HG03432 (cell line): ENCODE measurements at regions not wholly inside any gene's neighbourhood (a gene's known extent, or its start where the extent isn't known, plus 50 kb on each side); places are given as distances from the start of the nearest gene placed in this dataset.

ENCODE experiments used
- ATAC-seq: cut with Tn5 transposase; IDR thresholded peaks from one replicate; pipeline ENCODE4 v1.9.1; 2021; ENCODE audit warnings: mild to moderate bottlenecking, moderate library complexity; ENCODE audit not compliant: unreplicated experiment

GRCh38 chr18:78699499-78699898 is 280.1 kb upstream of the SALL3 start:
- no peak for ATAC-seq

GRCh38 chr18:78701771-78702396 is 277.7 kb upstream of the SALL3 start:
- no peak for ATAC-seq

- ATAC-seq, result no peak
Measured at GRCh38 chr18:78703291-78703690, 276.3 kb upstream of the SALL3 start.

GRCh38 chr18:78704971-78705461 is 274.6 kb upstream of the SALL3 start:
- ATAC-seq, result no peak

GRCh38 chr18:78709261-78709809 is 270.3 kb upstream of the SALL3 start:
- no peak for ATAC-seq

- no peak for ATAC-seq
Measured at GRCh38 chr18:78711316-78711715, 268.3 kb upstream of the SALL3 start.

- no peak for ATAC-seq
Measured at GRCh38 chr18:78711971-78712370, 267.6 kb upstream of the SALL3 start.

- no peak for ATAC-seq
Measured at GRCh38 chr18:78713069-78713468, 266.5 kb upstream of the SALL3 start.

GRCh38 chr18:78713726-78714125 is 265.9 kb upstream of the SALL3 start:
- no peak for ATAC-seq

GRCh38 chr18:78716022-78716421 is 263.6 kb upstream of the SALL3 start:
- ATAC-seq, result no peak

- ATAC-seq, result no peak
Measured at GRCh38 chr18:78716581-78716980, 263.0 kb upstream of the SALL3 start.

- no peak for ATAC-seq
Measured at GRCh38 chr18:78717051-78717765, 262.4 kb upstream of the SALL3 start.

GRCh38 chr18:78717766-78718150 is 261.9 kb upstream of the SALL3 start:
- no peak for ATAC-seq

GRCh38 chr18:78719821-78720220 is 259.8 kb upstream of the SALL3 start:
- ATAC-seq, result no peak

- no peak for ATAC-seq
Measured at GRCh38 chr18:78720456-78721237, 259.0 kb upstream of the SALL3 start.

GRCh38 chr18:78721238-78721875 is 258.3 kb upstream of the SALL3 start:
- ATAC-seq, result no peak

- ATAC-seq, result no peak
Measured at GRCh38 chr18:78721981-78722380, 257.6 kb upstream of the SALL3 start.

- ATAC-seq, result no peak
Measured at GRCh38 chr18:78722386-78722785, 257.2 kb upstream of the SALL3 start.

GRCh38 chr18:78722929-78723710 is 256.5 kb upstream of the SALL3 start:
- no peak for ATAC-seq

- no peak for ATAC-seq
Measured at GRCh38 chr18:78724214-78724914, 255.3 kb upstream of the SALL3 start.
